ENCODE measurements at regions not wholly inside any gene's neighbourhood (a gene's known extent, or its start where the extent isn't known, plus 50 kb on each side); places are given as distances from the start of the nearest gene placed in this dataset.
A peak's percentile ranks its signal among the peaks of the same experiment; 100 is the strongest.

DNA sequence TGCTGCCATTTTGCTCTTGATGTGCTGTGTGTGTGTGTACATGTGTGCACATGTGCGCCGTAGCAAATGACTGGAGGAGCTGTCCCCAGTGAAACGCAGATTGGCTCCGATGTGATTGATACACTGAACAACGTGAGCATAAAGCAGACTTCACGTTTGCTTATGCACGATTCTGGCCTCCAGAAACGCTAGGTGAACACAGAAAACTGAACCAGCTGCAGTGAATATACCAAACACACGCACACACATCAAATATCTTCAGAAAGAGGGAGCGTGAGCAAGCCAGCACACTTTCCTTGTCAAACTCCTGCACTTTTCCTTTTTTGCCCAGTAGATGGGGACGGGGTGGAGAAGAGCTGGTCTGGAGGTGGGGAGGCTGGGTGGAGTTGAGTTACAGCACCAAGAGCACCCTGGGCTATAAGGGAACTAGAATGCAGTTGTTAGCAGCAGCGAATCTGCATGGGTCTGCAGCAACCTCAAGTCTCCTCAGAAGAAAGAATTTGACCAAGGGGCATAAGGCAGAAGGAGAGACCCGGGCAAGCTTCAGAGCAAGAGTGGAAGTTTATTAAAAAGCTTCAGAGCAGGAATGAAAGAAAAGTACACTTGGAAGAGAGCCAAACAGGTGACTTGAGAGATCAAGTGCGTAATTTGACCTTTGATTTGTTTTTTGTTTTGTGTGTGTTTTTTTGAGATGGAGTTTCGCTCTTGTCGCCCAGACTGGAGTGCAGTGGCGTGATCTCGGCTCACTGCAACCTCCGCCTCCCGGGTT, 77.8 kb upstream of the CADM1 start:
- peak; percentile 24 for DNase-seq
- TF ChIP-seq, protein P1, sequence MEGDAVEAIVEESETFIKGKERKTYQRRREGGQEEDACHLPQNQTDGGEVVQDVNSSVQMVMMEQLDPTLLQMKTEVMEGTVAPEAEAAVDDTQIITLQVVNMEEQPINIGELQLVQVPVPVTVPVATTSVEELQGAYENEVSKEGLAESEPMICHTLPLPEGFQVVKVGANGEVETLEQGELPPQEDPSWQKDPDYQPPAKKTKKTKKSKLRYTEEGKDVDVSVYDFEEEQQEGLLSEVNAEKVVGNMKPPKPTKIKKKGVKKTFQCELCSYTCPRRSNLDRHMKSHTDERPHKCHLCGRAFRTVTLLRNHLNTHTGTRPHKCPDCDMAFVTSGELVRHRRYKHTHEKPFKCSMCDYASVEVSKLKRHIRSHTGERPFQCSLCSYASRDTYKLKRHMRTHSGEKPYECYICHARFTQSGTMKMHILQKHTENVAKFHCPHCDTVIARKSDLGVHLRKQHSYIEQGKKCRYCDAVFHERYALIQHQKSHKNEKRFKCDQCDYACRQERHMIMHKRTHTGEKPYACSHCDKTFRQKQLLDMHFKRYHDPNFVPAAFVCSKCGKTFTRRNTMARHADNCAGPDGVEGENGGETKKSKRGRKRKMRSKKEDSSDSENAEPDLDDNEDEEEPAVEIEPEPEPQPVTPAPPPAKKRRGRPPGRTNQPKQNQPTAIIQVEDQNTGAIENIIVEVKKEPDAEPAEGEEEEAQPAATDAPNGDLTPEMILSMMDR (IDR thresholded peaks at IDR 0.05) = no peak
- Mint-ChIP-seq H3K36me3 (ENCODE audit: low read depth) (no peaks in the 10 kb centered on the region), H3K9me3 (no peaks in the 10 kb centered on the region), H3K4me1 (peaks cover 58% of the 10 kb centered on the region), H3K27ac (peak overlapping the region; percentile 61), H3K27me3 (ENCODE audit: low read depth, poor library complexity) (peaks cover 5% of the 10 kb centered on the region), H3K4me3 (peak overlapping the region; percentile 53)

DNA sequence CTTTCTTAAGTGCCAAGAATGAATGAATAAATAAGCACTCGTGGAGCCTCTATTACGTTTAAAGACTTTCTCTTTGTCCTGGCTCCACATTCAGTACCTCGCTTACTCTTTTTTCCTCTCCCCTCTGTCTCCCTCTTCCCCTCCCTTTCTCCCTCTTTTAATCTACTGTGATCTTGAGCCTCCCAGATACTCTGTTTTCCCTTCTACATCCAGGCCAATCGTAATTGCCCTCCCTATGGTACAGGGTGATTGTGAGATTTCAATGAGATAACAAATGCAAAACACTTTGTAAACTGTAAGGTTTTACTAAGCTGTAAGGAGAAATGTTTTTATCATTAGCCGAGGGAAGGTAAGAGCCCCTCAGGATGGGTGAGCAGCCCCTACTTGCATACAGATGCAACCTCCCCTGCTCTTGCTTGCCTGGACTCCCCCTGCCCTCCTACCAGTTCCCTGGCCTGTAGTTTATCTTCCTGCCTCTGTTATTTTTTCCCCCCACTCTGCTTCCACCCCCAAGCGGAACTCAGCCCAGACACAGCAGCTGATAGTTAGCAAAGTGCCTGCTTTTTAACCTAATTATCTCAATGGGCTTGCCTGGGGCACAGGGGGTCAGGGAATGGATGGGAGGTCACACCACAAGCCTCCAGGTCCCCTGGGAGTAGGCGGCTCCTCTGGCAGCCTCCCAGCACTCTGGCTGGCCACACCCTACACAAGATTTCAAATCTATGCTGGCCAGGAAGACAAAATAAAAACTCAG, 76.9 kb upstream of the CADM1 start:
- DNase-seq = peak; percentile 72
- peak overlapping the region; percentile 39 for H3K4me3 Mint-ChIP-seq
- H3K4me1 Mint-ChIP-seq = peaks cover 67% of the 10 kb centered on the region

GRCh38 chr11:115580416-115580815, 76.2 kb upstream of the CADM1 start:
- peaks cover 71% of the 10 kb centered on the region for H3K4me1 Mint-ChIP-seq
- H3K4me3 Mint-ChIP-seq = peak overlapping the region; percentile 39
- H3K27ac Mint-ChIP-seq = no peak overlapping the region
- TF ChIP-seq, protein P1 (IDR thresholded peaks at IDR 0.05) = no peak
- H3K9me3 Mint-ChIP-seq = no peaks in the 10 kb centered on the region
- peaks cover 3% of the 10 kb centered on the region for H3K27me3 Mint-ChIP-seq (ENCODE audit: low read depth, poor library complexity)
- H3K36me3 Mint-ChIP-seq (ENCODE audit: low read depth) = no peaks in the 10 kb centered on the region
- no peak for DNase-seq

More for the DNA sequence above, 76.9 kb upstream of the CADM1 start:
- H3K9me3 Mint-ChIP-seq = no peaks in the 10 kb centered on the region
- H3K27me3 Mint-ChIP-seq (ENCODE audit: low read depth, poor library complexity) = peaks cover 3% of the 10 kb centered on the region
- TF ChIP-seq, protein P1 (IDR thresholded peaks at IDR 0.05) = no peak
- no peaks in the 10 kb centered on the region for H3K36me3 Mint-ChIP-seq (ENCODE audit: low read depth)
- H3K27ac Mint-ChIP-seq = peak overlapping the region; percentile 66

DNA sequence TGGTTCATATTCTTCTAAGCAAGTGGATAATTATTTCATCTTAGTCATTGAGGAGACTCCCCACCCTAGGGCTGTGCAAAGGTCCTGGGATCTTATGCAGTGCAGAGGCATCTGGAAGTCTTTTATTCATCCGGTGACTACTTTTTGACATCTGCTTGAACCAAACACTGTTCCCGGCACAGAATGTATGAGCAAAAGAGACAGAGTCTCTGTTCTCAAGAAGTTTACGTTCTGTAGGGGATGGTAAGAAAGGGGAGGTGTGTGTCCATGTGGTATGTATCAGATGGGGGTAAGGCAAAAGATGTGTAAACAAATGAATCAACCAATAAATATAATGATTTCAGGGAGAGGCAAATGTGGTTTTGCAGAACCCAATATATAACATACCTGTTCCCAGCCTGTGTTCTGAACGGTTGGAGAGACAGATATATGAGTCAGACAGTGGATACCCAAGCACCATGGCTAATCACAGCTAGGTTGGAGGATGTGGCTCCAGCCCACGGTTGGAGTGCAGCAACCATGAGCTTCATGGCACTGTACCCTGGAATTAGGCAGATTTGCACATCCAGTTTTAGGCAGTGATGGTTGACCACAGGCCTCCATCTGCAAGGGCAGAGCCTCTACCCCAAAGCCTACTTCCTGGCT, 75.1 kb upstream of the CADM1 start:
- no peaks in the 10 kb centered on the region for H3K9me3 Mint-ChIP-seq
- no peak overlapping the region for H3K27ac Mint-ChIP-seq

DNA sequence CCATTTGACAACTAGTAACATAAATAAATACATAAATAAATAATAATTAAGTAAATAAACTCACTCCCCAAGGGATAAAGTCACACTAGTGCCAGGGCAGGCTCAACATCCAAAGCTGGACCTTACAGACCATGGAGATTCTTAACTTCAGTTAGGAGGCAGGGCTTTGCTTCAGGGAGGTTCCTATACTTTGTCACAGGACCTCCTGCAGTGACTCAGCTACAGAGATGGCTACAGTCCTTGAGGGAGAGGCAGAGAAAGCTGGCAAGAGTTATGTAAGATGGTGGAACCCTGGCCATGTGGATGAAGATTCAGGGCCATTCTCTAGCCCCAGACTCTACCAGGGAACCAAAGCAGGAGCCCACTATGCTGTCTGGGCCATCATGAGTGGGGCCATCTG, 74.1 kb upstream of the CADM1 start:
- H3K36me3 Mint-ChIP-seq (ENCODE audit: low read depth) = no peaks in the 10 kb centered on the region
- H3K4me1 Mint-ChIP-seq = peaks cover 77% of the 10 kb centered on the region
- H3K4me3 Mint-ChIP-seq = no peak overlapping the region
- no peak overlapping the region for H3K27ac Mint-ChIP-seq
- peaks cover under 1% of the 10 kb centered on the region for H3K9me3 Mint-ChIP-seq
- H3K27me3 Mint-ChIP-seq (ENCODE audit: low read depth, poor library complexity) = peaks cover 3% of the 10 kb centered on the region
- TF ChIP-seq, protein P1 (IDR thresholded peaks at IDR 0.05) = no peak
- no peak for DNase-seq

More for the DNA sequence above, 75.1 kb upstream of the CADM1 start:
- Mint-ChIP-seq H3K27me3 (ENCODE audit: low read depth, poor library complexity) (peaks cover 3% of the 10 kb centered on the region), H3K4me3 (peak overlapping the region; percentile 45), H3K4me1 (peaks cover 76% of the 10 kb centered on the region), H3K36me3 (ENCODE audit: low read depth) (no peaks in the 10 kb centered on the region)
- no peak for DNase-seq
- TF ChIP-seq, protein P1 (IDR thresholded peaks at IDR 0.05) = no peak

All from nephron progenitor cell (in vitro differentiated cells).